ENCODE measurements at regions not wholly inside any gene's neighbourhood (a gene's known extent, or its start where the extent isn't known, plus 50 kb on each side); places are given as distances from the start of the nearest gene placed in this dataset. TPM values are rescaled to one million over a fixed set of nuclear protein-coding genes. Genes with fewer than 3 reads are reported as not detected.

DNA sequence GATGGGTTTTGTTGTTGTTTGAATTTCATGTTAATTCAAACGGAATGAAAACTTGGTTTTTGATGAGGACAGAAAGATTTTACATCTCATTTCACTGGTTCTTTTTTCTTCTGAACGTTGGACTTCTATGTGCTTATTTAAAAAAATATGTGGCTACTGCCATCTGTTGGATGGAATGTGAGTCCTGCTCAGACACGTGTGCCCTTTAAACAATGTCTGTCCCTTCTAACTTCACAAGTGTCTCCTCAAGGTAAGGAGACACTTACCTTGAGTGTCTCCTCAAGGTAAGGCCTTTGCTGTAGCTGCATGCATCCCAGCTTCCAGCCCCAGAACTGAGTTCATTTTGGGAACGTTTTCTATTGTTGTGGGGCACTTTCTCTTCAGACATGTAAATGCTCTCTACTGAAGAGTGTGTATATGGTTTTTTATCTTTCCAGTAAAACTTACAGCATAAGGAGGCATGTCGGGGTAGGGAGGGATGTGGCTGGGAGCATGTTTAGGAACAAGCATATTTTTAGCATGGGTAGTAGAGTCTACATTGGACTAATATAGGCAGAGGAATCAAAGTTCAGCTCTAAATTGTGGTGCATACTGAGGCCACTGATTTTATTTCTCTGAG lies 63.1 kb upstream of the UBE3A start:
- Histone ChIP-seq H3K4me1 (no peaks in the 10 kb centered on the region), H3K27ac (no peak overlapping the region), H3K36me3 (no peaks in the 10 kb centered on the region), H3K27me3 (no peaks in the 10 kb centered on the region), H3K4me3 (no peak overlapping the region), H3K9me3 (no peaks in the 10 kb centered on the region)
- DNase-seq (ENCODE audit: extremely low spot score in 2 of 2), result no peak
- TF ChIP-seq, protein P1, sequence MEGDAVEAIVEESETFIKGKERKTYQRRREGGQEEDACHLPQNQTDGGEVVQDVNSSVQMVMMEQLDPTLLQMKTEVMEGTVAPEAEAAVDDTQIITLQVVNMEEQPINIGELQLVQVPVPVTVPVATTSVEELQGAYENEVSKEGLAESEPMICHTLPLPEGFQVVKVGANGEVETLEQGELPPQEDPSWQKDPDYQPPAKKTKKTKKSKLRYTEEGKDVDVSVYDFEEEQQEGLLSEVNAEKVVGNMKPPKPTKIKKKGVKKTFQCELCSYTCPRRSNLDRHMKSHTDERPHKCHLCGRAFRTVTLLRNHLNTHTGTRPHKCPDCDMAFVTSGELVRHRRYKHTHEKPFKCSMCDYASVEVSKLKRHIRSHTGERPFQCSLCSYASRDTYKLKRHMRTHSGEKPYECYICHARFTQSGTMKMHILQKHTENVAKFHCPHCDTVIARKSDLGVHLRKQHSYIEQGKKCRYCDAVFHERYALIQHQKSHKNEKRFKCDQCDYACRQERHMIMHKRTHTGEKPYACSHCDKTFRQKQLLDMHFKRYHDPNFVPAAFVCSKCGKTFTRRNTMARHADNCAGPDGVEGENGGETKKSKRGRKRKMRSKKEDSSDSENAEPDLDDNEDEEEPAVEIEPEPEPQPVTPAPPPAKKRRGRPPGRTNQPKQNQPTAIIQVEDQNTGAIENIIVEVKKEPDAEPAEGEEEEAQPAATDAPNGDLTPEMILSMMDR (IDR thresholded peaks at IDR 0.05), result peak; percentile 5 to 45 (median 44)
- TF ChIP-seq POLR2A (IDR thresholded peaks at IDR 0.05), result no peak
- intact Hi-C loops (cut with DNase I), result loop anchor here (10.0 kb wide), 1 partner anchor 433 kb away; no protein-coding TSS in a partner anchor

DNA sequence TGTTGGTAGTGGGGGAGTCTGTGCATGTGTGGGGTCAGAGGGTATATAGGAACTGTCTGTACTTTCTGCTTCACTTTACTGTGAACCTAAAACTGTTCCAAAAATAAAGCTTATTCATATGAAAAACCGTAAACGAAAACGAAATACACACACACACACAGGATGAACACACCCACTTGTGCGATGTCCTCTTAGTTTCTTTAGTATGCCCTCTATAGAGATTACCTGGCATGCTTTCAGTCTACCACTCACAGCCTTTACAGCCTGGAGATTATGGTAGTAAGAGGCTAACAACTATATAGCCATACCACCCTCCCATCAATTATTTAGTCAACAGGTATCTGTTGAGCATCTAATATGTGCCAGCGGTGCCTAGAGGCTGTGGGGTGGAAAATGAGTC lies 60.0 kb upstream of the UBE3A start:
- TF ChIP-seq, protein P1 (IDR thresholded peaks at IDR 0.05), result no peak
- no peak for TF ChIP-seq POLR2AphosphoS5 (IDR thresholded peaks at IDR 0.05; ENCODE audit: insufficient read depth in 1 of 2, low read depth in 1 of 2)
- no peak for TF ChIP-seq POLR2A (IDR thresholded peaks at IDR 0.05)
- Histone ChIP-seq H3K9me3 (no peaks in the 10 kb centered on the region), H3K4me1 (no peaks in the 10 kb centered on the region), H3K27ac (no peak overlapping the region), H3K36me3 (no peaks in the 10 kb centered on the region), H3K4me3 (no peak overlapping the region), H3K27me3 (no peaks in the 10 kb centered on the region)
- no peak for DNase-seq (ENCODE audit: extremely low spot score in 2 of 2)
- intact Hi-C loops (cut with DNase I), result no loop called here

DNA sequence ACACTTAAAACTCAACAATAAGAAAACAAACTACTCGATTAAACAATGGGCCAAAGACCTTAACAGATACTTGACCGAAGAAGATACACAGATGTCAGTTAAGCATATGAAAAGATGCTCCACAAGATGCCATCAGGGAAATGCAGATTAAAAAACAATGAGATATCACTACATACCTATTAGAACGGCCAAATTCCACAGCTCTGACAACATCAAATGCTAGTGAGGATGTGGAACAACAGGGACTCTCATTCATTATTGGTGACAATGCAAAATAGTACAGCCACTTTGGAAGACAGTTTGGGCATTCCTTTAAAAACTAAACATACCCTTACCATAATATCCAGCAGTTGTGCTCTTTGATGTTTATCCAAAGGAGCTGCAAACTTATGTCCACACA lies 59.1 kb upstream of the UBE3A start:
- Histone ChIP-seq H3K4me1 (no peaks in the 10 kb centered on the region), H3K36me3 (no peaks in the 10 kb centered on the region), H3K4me3 (no peak overlapping the region), H3K27ac (no peak overlapping the region), H3K9me3 (no peaks in the 10 kb centered on the region), H3K27me3 (no peaks in the 10 kb centered on the region)
- no peak for TF ChIP-seq POLR2A (IDR thresholded peaks at IDR 0.05)
- TF ChIP-seq, protein P1 (IDR thresholded peaks at IDR 0.05), result no peak
- no peak for TF ChIP-seq POLR2AphosphoS5 (IDR thresholded peaks at IDR 0.05; ENCODE audit: insufficient read depth in 1 of 2, low read depth in 1 of 2)
- intact Hi-C loops (cut with DNase I), result no loop called here
- DNase-seq (ENCODE audit: extremely low spot score in 2 of 2), result no peak

DNA sequence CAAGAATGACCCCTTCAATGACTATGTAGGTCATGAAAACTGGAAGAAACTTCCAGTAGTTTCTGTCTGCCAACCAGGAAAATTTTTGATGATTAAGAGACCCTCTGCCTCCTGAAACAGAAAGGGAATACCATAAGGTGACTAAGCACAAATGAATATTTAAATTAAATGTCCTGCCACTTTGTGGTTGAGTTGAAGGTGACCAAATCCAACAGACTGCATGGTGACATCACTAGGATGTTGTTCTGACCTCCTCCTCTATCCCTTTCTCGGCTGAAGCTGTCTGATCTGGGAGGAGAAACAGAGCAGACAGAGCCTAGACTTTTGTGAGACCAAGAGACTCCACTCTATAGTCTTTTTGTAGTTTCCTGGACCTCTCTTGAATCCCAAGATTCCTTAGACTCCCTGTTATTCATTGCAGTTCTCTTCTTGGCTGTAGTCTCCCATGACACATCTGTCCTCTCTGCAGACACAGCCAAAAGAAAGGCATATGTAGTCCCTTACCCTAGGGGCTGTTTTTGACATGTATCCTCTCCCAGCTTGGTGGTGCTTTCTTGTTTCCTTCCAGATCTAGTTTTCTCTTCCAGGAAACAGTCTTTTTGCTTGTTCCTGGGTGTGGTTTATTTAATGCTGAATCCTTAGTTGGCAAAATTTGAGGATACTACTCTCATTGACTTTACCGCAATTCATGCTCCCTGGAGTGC lies 55.2 kb upstream of the UBE3A start:
- Histone ChIP-seq H3K9me3 (no peaks in the 10 kb centered on the region), H3K36me3 (no peaks in the 10 kb centered on the region), H3K4me3 (no peak overlapping the region), H3K27me3 (no peaks in the 10 kb centered on the region), H3K4me1 (no peaks in the 10 kb centered on the region), H3K27ac (no peak overlapping the region)
- intact Hi-C loops (cut with DNase I), result no loop called here
- DNase-seq (ENCODE audit: extremely low spot score in 2 of 2), result no peak
- no peak for TF ChIP-seq POLR2A (IDR thresholded peaks at IDR 0.05)

DNA sequence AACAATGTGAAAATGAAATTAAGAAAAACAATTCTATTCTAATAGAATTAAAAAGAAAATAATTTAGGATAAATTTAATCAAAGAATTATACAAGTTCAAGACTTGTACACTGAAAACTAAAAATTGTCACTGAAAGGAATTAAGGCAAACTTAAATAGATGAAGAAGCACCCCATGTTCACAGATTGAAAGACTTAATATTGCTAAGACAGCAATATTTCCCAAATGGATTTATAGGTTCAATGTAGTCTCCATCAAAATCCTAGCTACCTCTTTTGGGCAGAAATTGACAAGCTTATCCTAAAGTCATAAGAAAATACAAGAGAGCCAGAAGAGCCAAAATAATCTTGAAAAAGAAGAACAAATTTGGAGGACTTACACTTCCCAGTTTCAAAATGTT lies 53.5 kb upstream of the UBE3A start:
- DNase-seq (ENCODE audit: extremely low spot score in 2 of 2), result no peak
- TF ChIP-seq POLR2AphosphoS5 (IDR thresholded peaks at IDR 0.05; ENCODE audit: insufficient read depth in 1 of 2, low read depth in 1 of 2), result no peak
- TF ChIP-seq, protein P1 (IDR thresholded peaks at IDR 0.05), result no peak
- TF ChIP-seq POLR2A (IDR thresholded peaks at IDR 0.05), result no peak
- Histone ChIP-seq H3K4me3 (no peak overlapping the region), H3K27me3 (no peaks in the 10 kb centered on the region), H3K27ac (no peak overlapping the region), H3K9me3 (no peaks in the 10 kb centered on the region), H3K36me3 (no peaks in the 10 kb centered on the region), H3K4me1 (no peaks in the 10 kb centered on the region)
- intact Hi-C loops (cut with DNase I), result no loop called here

Small RNAs in the stretch of these regions (small RNA-seq; reads per million reads assigned to genes)
- not detected for gene AC023449.1
